Ishikawa (cell line): ENCODE measurements at regions not wholly inside any gene's neighbourhood (a gene's known extent, or its start where the extent isn't known, plus 50 kb on each side); places are given as distances from the start of the nearest gene placed in this dataset.

Source experiments
- CEBPB ChIP-seq: IDR thresholded peaks from 2 replicates; pipeline ENCODE4 v1.6.1; 2012
- CREB1 ChIP-seq: IDR thresholded peaks from 2 replicates; pipeline ENCODE4 v1.6.1; 2012; ENCODE audit warnings: low read depth
- EGR1 ChIP-seq: IDR thresholded peaks from 2 replicates; pipeline ENCODE4 v1.6.1; 2012
- EP300 ChIP-seq: IDR thresholded peaks from 2 replicates; pipeline ENCODE4 v1.6.1; 2012; ENCODE audit warnings: borderline replicate concordance
- FOXM1 ChIP-seq: IDR thresholded peaks from 2 replicates; pipeline ENCODE4 v1.6.1; 2012; ENCODE audit warnings: low read depth, borderline replicate concordance
- MAX ChIP-seq: IDR thresholded peaks from 2 replicates; pipeline ENCODE4 v1.6.1; 2012
- NFIC ChIP-seq: IDR thresholded peaks from 2 replicates; pipeline ENCODE4 v1.6.1; 2012
- RAD21 ChIP-seq: IDR thresholded peaks from 2 replicates; pipeline ENCODE4 v1.6.1; 2012; ENCODE audit warnings: low read depth
- TAF1 ChIP-seq: IDR thresholded peaks from 2 replicates; pipeline ENCODE4 v1.6.1; 2012; ENCODE audit warnings: low read depth, mild to moderate bottlenecking
- TCF12 ChIP-seq: IDR thresholded peaks from 2 replicates; pipeline ENCODE4 v1.6.1; 2012; ENCODE audit warnings: low read depth
- TEAD4 ChIP-seq: IDR thresholded peaks from 2 replicates; pipeline ENCODE4 v1.6.1; 2012
- USF1 ChIP-seq: IDR thresholded peaks from 2 replicates; pipeline ENCODE4 v1.6.1; 2012
- YY1 ChIP-seq: IDR thresholded peaks from 2 replicates; pipeline ENCODE4 v1.6.1; 2012; ENCODE audit warnings: low read depth
- ZBTB7A ChIP-seq: IDR thresholded peaks from 2 replicates; pipeline ENCODE4 v1.6.1; 2012; ENCODE audit warnings: low read depth
- TF ChIP-seq, protein P1 (sequence below): IDR thresholded peaks from 2 replicates; pipeline ENCODE4 v1.6.1; 2012; ENCODE audit warnings: low read depth, mild to moderate bottlenecking

GRCh38 chr13:88627071-88627470, 955.9 kb downstream of the SLITRK5 start:
- TF ChIP-seq NFIC = no peak
- no peak for TF ChIP-seq EP300
- no peak for TF ChIP-seq CREB1
- TF ChIP-seq CEBPB = no peak
- no peak for TF ChIP-seq MAX
- no peak for TF ChIP-seq RAD21
- no peak for TF ChIP-seq FOXM1
- TF ChIP-seq EGR1 = no peak
- TF ChIP-seq USF1 = no peak
- TF ChIP-seq YY1 = no peak
- no peak for TF ChIP-seq TEAD4
- TF ChIP-seq, protein P1, sequence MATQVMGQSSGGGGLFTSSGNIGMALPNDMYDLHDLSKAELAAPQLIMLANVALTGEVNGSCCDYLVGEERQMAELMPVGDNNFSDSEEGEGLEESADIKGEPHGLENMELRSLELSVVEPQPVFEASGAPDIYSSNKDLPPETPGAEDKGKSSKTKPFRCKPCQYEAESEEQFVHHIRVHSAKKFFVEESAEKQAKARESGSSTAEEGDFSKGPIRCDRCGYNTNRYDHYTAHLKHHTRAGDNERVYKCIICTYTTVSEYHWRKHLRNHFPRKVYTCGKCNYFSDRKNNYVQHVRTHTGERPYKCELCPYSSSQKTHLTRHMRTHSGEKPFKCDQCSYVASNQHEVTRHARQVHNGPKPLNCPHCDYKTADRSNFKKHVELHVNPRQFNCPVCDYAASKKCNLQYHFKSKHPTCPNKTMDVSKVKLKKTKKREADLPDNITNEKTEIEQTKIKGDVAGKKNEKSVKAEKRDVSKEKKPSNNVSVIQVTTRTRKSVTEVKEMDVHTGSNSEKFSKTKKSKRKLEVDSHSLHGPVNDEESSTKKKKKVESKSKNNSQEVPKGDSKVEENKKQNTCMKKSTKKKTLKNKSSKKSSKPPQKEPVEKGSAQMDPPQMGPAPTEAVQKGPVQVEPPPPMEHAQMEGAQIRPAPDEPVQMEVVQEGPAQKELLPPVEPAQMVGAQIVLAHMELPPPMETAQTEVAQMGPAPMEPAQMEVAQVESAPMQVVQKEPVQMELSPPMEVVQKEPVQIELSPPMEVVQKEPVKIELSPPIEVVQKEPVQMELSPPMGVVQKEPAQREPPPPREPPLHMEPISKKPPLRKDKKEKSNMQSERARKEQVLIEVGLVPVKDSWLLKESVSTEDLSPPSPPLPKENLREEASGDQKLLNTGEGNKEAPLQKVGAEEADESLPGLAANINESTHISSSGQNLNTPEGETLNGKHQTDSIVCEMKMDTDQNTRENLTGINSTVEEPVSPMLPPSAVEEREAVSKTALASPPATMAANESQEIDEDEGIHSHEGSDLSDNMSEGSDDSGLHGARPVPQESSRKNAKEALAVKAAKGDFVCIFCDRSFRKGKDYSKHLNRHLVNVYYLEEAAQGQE = no peak
- no peak for TF ChIP-seq TAF1
- TF ChIP-seq TCF12 = no peak
- TF ChIP-seq ZBTB7A = no peak

DNA sequence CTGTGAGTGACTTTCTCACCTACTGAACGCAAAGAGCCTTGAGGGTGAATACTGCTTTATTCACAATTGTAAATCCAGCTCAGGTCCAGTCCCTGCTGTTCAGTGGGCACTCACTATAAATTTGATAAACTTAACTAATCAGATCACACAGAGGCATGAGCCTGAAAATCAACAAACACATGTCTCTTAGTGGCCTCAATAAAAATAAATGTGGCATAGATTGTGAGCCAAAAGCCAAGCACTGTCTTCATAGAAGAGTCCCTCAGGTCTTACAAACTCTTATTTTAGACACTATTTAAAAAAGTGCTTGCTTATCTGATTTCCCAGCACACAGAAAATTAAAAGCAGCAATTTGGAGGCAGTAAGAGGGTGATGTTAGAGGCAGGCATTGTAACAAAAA, 957.7 kb downstream of the SLITRK5 start:
- no peak for TF ChIP-seq YY1
- TF ChIP-seq, protein P1 = no peak
- no peak for TF ChIP-seq MAX
- TF ChIP-seq NFIC = no peak
- TF ChIP-seq RAD21 = no peak

DNA sequence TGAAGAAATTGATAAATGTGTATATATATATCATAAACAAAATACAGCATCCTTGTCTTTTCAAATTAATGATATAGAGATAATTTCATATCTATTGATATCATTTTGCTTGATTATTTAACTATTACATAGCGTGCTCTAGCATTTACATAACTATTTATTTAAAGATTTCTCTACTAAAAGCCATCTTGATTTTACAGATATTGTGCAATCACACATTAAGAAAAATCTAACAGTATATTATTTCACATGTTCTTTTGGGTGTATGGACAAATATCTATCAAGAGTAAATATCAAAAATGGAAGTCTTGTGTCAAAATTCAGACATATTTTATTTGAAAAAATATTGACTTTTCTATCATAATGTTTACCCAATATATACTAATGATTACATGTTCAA, 966.8 kb downstream of the SLITRK5 start:
- no peak for TF ChIP-seq EP300
- no peak for TF ChIP-seq YY1
- no peak for TF ChIP-seq TEAD4
- TF ChIP-seq ZBTB7A = no peak
- no peak for TF ChIP-seq TCF12
- TF ChIP-seq USF1 = no peak
- no peak for TF ChIP-seq CREB1
- TF ChIP-seq NFIC = no peak
- TF ChIP-seq RAD21 = no peak
- no peak for TF ChIP-seq FOXM1
- no peak for TF ChIP-seq TAF1
- no peak for TF ChIP-seq MAX
- TF ChIP-seq EGR1 = no peak
- no peak for TF ChIP-seq CEBPB
- TF ChIP-seq, protein P1 = no peak

- no peak for TF ChIP-seq NFIC
- TF ChIP-seq, protein P1 = no peak
- no peak for TF ChIP-seq EP300
- no peak for TF ChIP-seq YY1
- no peak for TF ChIP-seq MAX
These were observed 972.1 kb downstream of the SLITRK5 start for GRCh38 chr13:88643233-88643632.
